NCI-H526 (cell line): ENCODE measurements at regions not wholly inside any gene's neighbourhood (a gene's known extent, or its start where the extent isn't known, plus 50 kb on each side); places are given as distances from the start of the nearest gene placed in this dataset.
"Not testable (repeated sequence)": the region's sequence is repeated elsewhere in the genome, so short reads cannot be mapped to it uniquely, and the experiment has no call there.

Experiments
- DNase-seq, 2 experiments: peaks; one replicate each; lab custom pipeline; 2025; lab: John Stamatoyannopoulos, UW

GRCh38 chr5:118468085-118468484, 520.3 kb downstream of the DTWD2 start:
- DNase-seq, result no peak

GRCh38 chr5:118467103-118467502, 521.2 kb downstream of the DTWD2 start:
- no peak for DNase-seq

- DNase-seq, result no peak
Observed at GRCh38 chr5:118466418-118466817, 521.9 kb downstream of the DTWD2 start.

- DNase-seq, result not testable (repeated sequence)
Observed at GRCh38 chr5:118462276-118462675, 526.1 kb downstream of the DTWD2 start.

- no peak for DNase-seq
Observed at GRCh38 chr5:118461436-118461835, 526.9 kb downstream of the DTWD2 start.

GRCh38 chr5:118459490-118459889, 528.9 kb downstream of the DTWD2 start:
- DNase-seq, result no peak

- no peak for DNase-seq
Observed at GRCh38 chr5:118456085-118456484, 532.3 kb downstream of the DTWD2 start.

- DNase-seq, result no peak
Observed at GRCh38 chr5:118451697-118452247, 536.6 kb downstream of the DTWD2 start.

GRCh38 chr5:118450554-118451332, 537.6 kb downstream of the DTWD2 start:
- DNase-seq, result no peak

GRCh38 chr5:118447350-118447749, 541.0 kb downstream of the DTWD2 start:
- no peak for DNase-seq

- DNase-seq, result no peak
Observed at GRCh38 chr5:118441956-118442355, 546.4 kb downstream of the DTWD2 start.

- DNase-seq, result no peak
Observed at GRCh38 chr5:118441034-118441433, 547.3 kb downstream of the DTWD2 start.

GRCh38 chr5:118440496-118440895, 547.9 kb downstream of the DTWD2 start:
- no peak for DNase-seq

- DNase-seq, result no peak
Observed at GRCh38 chr5:118439831-118440230, 548.5 kb downstream of the DTWD2 start.

GRCh38 chr5:118435131-118435530, 553.2 kb downstream of the DTWD2 start:
- DNase-seq, result no peak

- DNase-seq, result no peak
Observed at GRCh38 chr5:118434522-118434921, 553.8 kb downstream of the DTWD2 start.

GRCh38 chr5:118430076-118430475, 558.3 kb downstream of the DTWD2 start:
- no peak for DNase-seq

- no peak for DNase-seq
Observed at GRCh38 chr5:118407958-118408357, 580.4 kb downstream of the DTWD2 start.

GRCh38 chr5:118405650-118406061, 582.7 kb downstream of the DTWD2 start:
- DNase-seq, result no peak

- no peak for DNase-seq
Observed at GRCh38 chr5:118397236-118397635, 591.1 kb downstream of the DTWD2 start.

- DNase-seq, result no peak
Observed at GRCh38 chr5:118392491-118392890, 595.9 kb downstream of the DTWD2 start.

- DNase-seq, result not testable (repeated sequence)
Observed at GRCh38 chr5:118382931-118383330, 605.4 kb downstream of the DTWD2 start.

GRCh38 chr5:118379470-118379869, 608.9 kb downstream of the DTWD2 start:
- no peak for DNase-seq

- no peak for DNase-seq
Observed at GRCh38 chr5:118378959-118379358, 609.4 kb downstream of the DTWD2 start.
